Trophoblast cell (in vitro differentiated cells and primary cell): ENCODE measurements at regions not wholly inside any gene's neighbourhood (a gene's known extent, or its start where the extent isn't known, plus 50 kb on each side); places are given as distances from the start of the nearest gene placed in this dataset.

Source experiments
- DNase-seq, 2 donors: peaks; one replicate each; pipeline ENCODE4 v3.0.0-alpha.2; 2016
- H2AFZ ChIP-seq: 2 replicates; pipeline ENCODE4 v1.6.1; 2013; ENCODE audit warnings: low read length, moderate library complexity, mild to moderate bottlenecking; ENCODE audit not compliant: insufficient read depth, poor library complexity
- H2AK5ac ChIP-seq: 2 replicates; pipeline ENCODE4 v1.6.1; 2013; ENCODE audit warnings: mild to moderate bottlenecking, low read length
- H2BK120ac ChIP-seq: 2 replicates; pipeline ENCODE4 v1.6.1; 2013; ENCODE audit warnings: low read length, mild to moderate bottlenecking, moderate library complexity; ENCODE audit not compliant: insufficient read depth, poor library complexity
- H2BK12ac ChIP-seq: 2 replicates; pipeline ENCODE4 v1.6.1; 2013; ENCODE audit warnings: mild to moderate bottlenecking, low read length, moderate library complexity
- H2BK5ac ChIP-seq: 2 replicates; pipeline ENCODE4 v1.6.1; 2013; ENCODE audit warnings: low read length, low read depth, moderate library complexity, mild to moderate bottlenecking; ENCODE audit not compliant: poor library complexity
- H3K14ac ChIP-seq: 2 replicates; pipeline ENCODE4 v1.6.1; 2013; ENCODE audit warnings: mild to moderate bottlenecking, low read length
- H3K18ac ChIP-seq: 2 replicates; pipeline ENCODE4 v1.6.1; 2013; ENCODE audit warnings: mild to moderate bottlenecking, low read length
- H3K23ac ChIP-seq: 2 replicates; pipeline ENCODE4 v1.6.1; 2013; ENCODE audit warnings: low read length
- H3K27ac ChIP-seq: 2 replicates; pipeline ENCODE4 v1.5.1; 2013; ENCODE audit warnings: low read depth, mild to moderate bottlenecking, inconsistent platforms, low read length, moderate library complexity
- H3K27me3 ChIP-seq: 2 replicates; pipeline ENCODE4 v1.6.1; 2013; ENCODE audit warnings: inconsistent platforms, mild to moderate bottlenecking, low read length, moderate library complexity; ENCODE audit not compliant: insufficient read depth
- H3K36me3 ChIP-seq, 2 experiments: 1 replicate in 1 of 2; 2 replicates in 1 of 2; pipeline ENCODE4 v1.6.1; 2013; ENCODE audit warnings: low read length in 2 of 2, mild to moderate bottlenecking in 2 of 2, moderate library complexity in 1 of 2; ENCODE audit not compliant: insufficient read depth in 2 of 2, control insufficient read depth in 1 of 2
- H3K4ac ChIP-seq: 2 replicates; pipeline ENCODE4 v1.6.1; 2013; ENCODE audit warnings: low read depth, mild to moderate bottlenecking, low read length, moderate library complexity
- H3K4me1 ChIP-seq, 2 experiments: 1 replicate in 1 of 2; 2 replicates in 1 of 2; pipeline ENCODE4 v1.6.1; 2013; ENCODE audit warnings: low read length in 2 of 2, mild to moderate bottlenecking in 2 of 2, moderate library complexity in 1 of 2; ENCODE audit not compliant: insufficient read depth in 2 of 2, control insufficient read depth in 1 of 2
- H3K4me2 ChIP-seq: 2 replicates; pipeline ENCODE4 v1.6.1; 2013; ENCODE audit warnings: inconsistent platforms, mild to moderate bottlenecking, low read length, moderate library complexity
- H3K4me3 ChIP-seq: 2 replicates; pipeline ENCODE4 v1.5.1; 2013; ENCODE audit warnings: mild to moderate bottlenecking, low read depth, low read length, inconsistent platforms
- H3K79me1 ChIP-seq: one replicate; pipeline ENCODE4 v1.6.1; 2013; ENCODE audit warnings: low read length
- H3K79me2 ChIP-seq: 2 replicates; pipeline ENCODE4 v1.6.1; 2013; ENCODE audit warnings: low read length, mild to moderate bottlenecking; ENCODE audit not compliant: control insufficient read depth, insufficient read depth, poor library complexity
- H3K9ac ChIP-seq: 2 replicates; pipeline ENCODE4 v1.6.1; 2013; ENCODE audit warnings: mild to moderate bottlenecking, low read length
- H3K9me3 ChIP-seq: 2 replicates; pipeline ENCODE4 v1.6.1; 2013; ENCODE audit warnings: low read depth, mild to moderate bottlenecking, control low read depth, inconsistent platforms, low read length; ENCODE audit not compliant: insufficient read depth
- H4K12ac ChIP-seq: 2 replicates; pipeline ENCODE4 v1.6.1; 2013; ENCODE audit warnings: low read depth, mild to moderate bottlenecking, low read length, moderate library complexity
- H4K8ac ChIP-seq: 2 replicates; pipeline ENCODE4 v1.6.1; 2013; ENCODE audit warnings: low read depth, mild to moderate bottlenecking, low read length, moderate library complexity
- H4K91ac ChIP-seq: one replicate; pipeline ENCODE4 v1.6.1; 2013; ENCODE audit warnings: low read depth, mild to moderate bottlenecking, low read length, moderate library complexity
- WGBS: extraction: QIAGEN DNeasy Blood & Tissue Kit; methylation state at CpG from one replicate; pipeline ENCODE4 v1.1.7; 2013; ENCODE audit warnings: missing lambda C conversion rate; ENCODE audit not compliant: insufficient read length, insufficient coverage; ENCODE audit errors: extremely low coverage; 5-methylcytosine and 5-hydroxymethylcytosine counted together

GRCh38 chr4:22957774-22958309, 265.1 kb downstream of the GBA3 start:
- Histone ChIP-seq H2AFZ (no peak overlapping the region), H3K27me3 (no peaks in the 10 kb centered on the region), H3K36me3 (no peaks in the 10 kb centered on the region), H3K27ac (no peak overlapping the region), H3K23ac (no peak overlapping the region), H3K4me3 (no peak overlapping the region), H3K9me3 (no peaks in the 10 kb centered on the region), H3K14ac (no peak overlapping the region), H4K12ac (no peak overlapping the region), H2BK5ac (no peak overlapping the region), H3K9ac (no peak overlapping the region), H3K4ac (no peak overlapping the region), H3K18ac (no peak overlapping the region), H2AK5ac (no peak overlapping the region), H4K8ac (no peak overlapping the region), H3K4me2 (no peak overlapping the region), H4K91ac (no peak overlapping the region), H2BK12ac (no peak overlapping the region), H3K4me1 (no peaks in the 10 kb centered on the region), H3K79me2 (no peaks in the 10 kb centered on the region), H3K79me1 (no peaks in the 10 kb centered on the region), H2BK120ac (no peak overlapping the region)
- WGBS: no CpG with 5 or more reads among the region's 1 CpG
- peak in 1 of 2 donors; percentile 4 for DNase-seq

DNA sequence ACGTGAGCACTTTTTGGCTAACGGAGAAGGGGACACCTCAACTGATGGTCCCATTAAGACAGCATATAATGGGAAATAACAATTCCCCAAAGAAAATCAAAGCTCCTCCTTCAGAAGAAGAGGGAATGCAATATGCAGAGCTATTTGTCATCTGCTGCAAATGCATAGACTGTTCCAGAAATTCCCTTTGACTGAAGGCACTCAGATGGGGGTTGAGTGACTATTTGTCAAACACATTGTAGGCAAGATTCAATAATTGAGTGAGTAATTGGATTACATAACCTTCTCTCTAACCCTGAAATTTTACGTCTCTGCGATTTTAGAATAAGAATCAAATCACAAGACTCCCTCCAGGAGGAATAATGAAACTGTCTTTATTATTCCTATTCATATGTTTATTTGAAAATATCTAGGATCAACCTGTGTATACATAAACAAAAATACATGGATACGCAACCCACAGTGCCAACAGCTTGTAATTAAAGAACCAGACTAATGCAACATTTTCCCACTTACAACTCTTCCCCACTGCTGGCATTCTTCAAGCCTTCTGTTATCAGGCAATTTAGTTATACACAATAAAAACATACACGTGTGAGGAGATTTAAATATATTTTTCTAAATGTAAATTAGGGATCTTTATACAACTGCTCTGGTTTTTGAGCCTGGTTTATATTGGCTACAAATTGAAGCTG, 256.6 kb downstream of the GBA3 start:
- Histone ChIP-seq H3K27me3 (no peaks in the 10 kb centered on the region), H3K9ac (no peak overlapping the region), H4K8ac (no peak overlapping the region), H3K27ac (no peak overlapping the region), H2BK120ac (no peak overlapping the region), H3K36me3 (no peaks in the 10 kb centered on the region), H3K4me1 (no peaks in the 10 kb centered on the region), H4K12ac (no peak overlapping the region), H3K4me2 (no peak overlapping the region), H2AFZ (no peak overlapping the region), H3K4ac (no peak overlapping the region), H3K14ac (no peak overlapping the region), H3K18ac (no peak overlapping the region), H2BK5ac (no peak overlapping the region), H3K9me3 (no peaks in the 10 kb centered on the region), H3K4me3 (no peak overlapping the region), H3K23ac (no peak overlapping the region), H2BK12ac (no peak overlapping the region), H3K79me1 (no peaks in the 10 kb centered on the region), H3K79me2 (no peaks in the 10 kb centered on the region), H2AK5ac (no peak overlapping the region), H4K91ac (no peak overlapping the region)
- no peak for DNase-seq
- no CpG with 5 or more reads among the region's 6 CpGs for WGBS

- Histone ChIP-seq H3K18ac (no peak overlapping the region), H4K91ac (no peak overlapping the region), H3K79me1 (no peaks in the 10 kb centered on the region), H3K4ac (no peak overlapping the region), H3K27me3 (no peaks in the 10 kb centered on the region), H2AK5ac (no peak overlapping the region), H3K79me2 (no peaks in the 10 kb centered on the region), H3K4me1 (no peaks in the 10 kb centered on the region), H3K23ac (no peak overlapping the region), H3K14ac (no peak overlapping the region), H3K36me3 (no peaks in the 10 kb centered on the region), H4K12ac (no peak overlapping the region), H3K9me3 (no peaks in the 10 kb centered on the region), H2AFZ (no peak overlapping the region), H3K9ac (no peak overlapping the region), H3K4me3 (no peak overlapping the region), H2BK5ac (no peak overlapping the region), H3K27ac (no peak overlapping the region), H2BK120ac (no peak overlapping the region), H2BK12ac (no peak overlapping the region), H4K8ac (no peak overlapping the region), H3K4me2 (no peak overlapping the region)
- no peak for DNase-seq
- no CpG with 5 or more reads among the region's 5 CpGs for WGBS
Observed at GRCh38 chr4:22947851-22948250, 255.1 kb downstream of the GBA3 start.

- Histone ChIP-seq H3K9me3 (no peaks in the 10 kb centered on the region), H2BK12ac (no peak overlapping the region), H4K12ac (no peak overlapping the region), H3K4me3 (no peak overlapping the region), H2AFZ (no peak overlapping the region), H3K4ac (no peak overlapping the region), H3K36me3 (no peaks in the 10 kb centered on the region), H3K79me2 (no peaks in the 10 kb centered on the region), H3K79me1 (no peaks in the 10 kb centered on the region), H3K18ac (no peak overlapping the region), H2AK5ac (no peak overlapping the region), H3K4me1 (no peaks in the 10 kb centered on the region), H3K27ac (no peak overlapping the region), H3K27me3 (no peaks in the 10 kb centered on the region), H3K14ac (no peak overlapping the region), H2BK120ac (no peak overlapping the region), H2BK5ac (no peak overlapping the region), H3K23ac (no peak overlapping the region), H4K91ac (no peak overlapping the region), H4K8ac (no peak overlapping the region), H3K9ac (no peak overlapping the region), H3K4me2 (no peak overlapping the region)
- WGBS: no CpG with 5 or more reads among the region's 6 CpGs
- no peak for DNase-seq
Observed at GRCh38 chr4:22942920-22943559, 250.3 kb downstream of the GBA3 start.
